ENCODE measurements at regions not wholly inside any gene's neighbourhood (a gene's known extent, or its start where the extent isn't known, plus 50 kb on each side); places are given as distances from the start of the nearest gene placed in this dataset.

DNA sequence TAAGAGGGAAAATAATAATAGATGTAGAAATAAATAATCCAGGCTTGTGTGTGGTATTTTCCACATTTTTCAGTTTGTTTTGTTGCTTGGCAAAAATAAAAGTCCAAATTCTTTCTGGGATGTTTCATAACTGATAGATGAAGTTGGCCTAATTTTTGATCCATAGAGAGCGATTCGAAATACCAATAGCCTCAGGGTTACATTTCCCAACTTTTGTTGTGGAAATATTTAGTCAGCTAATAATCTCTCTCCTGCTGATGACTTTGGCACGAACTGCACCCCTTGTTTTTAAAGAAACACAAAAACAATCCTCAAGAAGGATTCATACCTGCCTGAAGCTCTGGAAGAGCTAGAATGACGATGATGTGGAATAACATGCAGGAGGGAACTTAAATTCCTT lies 483.2 kb downstream of the ADRA2A start:
- TF ChIP-seq, protein P1, sequence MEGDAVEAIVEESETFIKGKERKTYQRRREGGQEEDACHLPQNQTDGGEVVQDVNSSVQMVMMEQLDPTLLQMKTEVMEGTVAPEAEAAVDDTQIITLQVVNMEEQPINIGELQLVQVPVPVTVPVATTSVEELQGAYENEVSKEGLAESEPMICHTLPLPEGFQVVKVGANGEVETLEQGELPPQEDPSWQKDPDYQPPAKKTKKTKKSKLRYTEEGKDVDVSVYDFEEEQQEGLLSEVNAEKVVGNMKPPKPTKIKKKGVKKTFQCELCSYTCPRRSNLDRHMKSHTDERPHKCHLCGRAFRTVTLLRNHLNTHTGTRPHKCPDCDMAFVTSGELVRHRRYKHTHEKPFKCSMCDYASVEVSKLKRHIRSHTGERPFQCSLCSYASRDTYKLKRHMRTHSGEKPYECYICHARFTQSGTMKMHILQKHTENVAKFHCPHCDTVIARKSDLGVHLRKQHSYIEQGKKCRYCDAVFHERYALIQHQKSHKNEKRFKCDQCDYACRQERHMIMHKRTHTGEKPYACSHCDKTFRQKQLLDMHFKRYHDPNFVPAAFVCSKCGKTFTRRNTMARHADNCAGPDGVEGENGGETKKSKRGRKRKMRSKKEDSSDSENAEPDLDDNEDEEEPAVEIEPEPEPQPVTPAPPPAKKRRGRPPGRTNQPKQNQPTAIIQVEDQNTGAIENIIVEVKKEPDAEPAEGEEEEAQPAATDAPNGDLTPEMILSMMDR (IDR thresholded peaks at IDR 0.05; ENCODE audit: borderline replicate concordance, insufficient read depth, low read depth, low read length) = no peak
- no peak overlapping the region for H3K4me3 ChIP-seq (ENCODE audit: low read depth, low read length)

DNA sequence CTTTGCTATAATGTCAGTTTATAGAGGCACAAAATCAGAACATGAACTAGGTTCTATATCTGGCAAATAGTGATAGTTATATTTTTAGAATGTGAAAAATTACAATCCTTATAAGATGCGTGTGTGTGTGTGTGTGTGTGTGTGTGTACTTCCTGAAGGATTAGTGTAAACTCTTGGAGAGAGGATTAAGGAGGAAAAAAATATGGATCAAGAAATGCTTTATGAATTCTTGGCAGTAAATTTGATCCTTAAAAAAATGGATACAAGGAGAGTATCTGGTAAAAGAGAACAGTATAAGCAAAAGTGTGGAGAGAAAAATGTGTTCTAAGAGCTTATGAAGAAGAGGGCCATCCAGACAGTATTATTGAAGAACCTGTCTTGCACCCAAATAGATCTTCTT lies 484.3 kb downstream of the ADRA2A start:
- TF ChIP-seq, protein P1 (IDR thresholded peaks at IDR 0.05; ENCODE audit: borderline replicate concordance, insufficient read depth, low read depth, low read length) = no peak
- H3K4me3 ChIP-seq (ENCODE audit: low read depth, low read length) = no peak overlapping the region

GRCh38 chr10:111565542-111565941 lies 488.7 kb downstream of the ADRA2A start:
- TF ChIP-seq, protein P1 (IDR thresholded peaks at IDR 0.05; ENCODE audit: borderline replicate concordance, insufficient read depth, low read depth, low read length) = no peak
- H3K4me3 ChIP-seq (ENCODE audit: low read depth, low read length) = no peak overlapping the region

- TF ChIP-seq, protein P1 (IDR thresholded peaks at IDR 0.05; ENCODE audit: borderline replicate concordance, insufficient read depth, low read depth, low read length) = no peak
- H3K4me3 ChIP-seq (ENCODE audit: low read depth, low read length) = no peak overlapping the region
Measured at GRCh38 chr10:111578076-111578475, 501.2 kb downstream of the ADRA2A start.

- TF ChIP-seq, protein P1 (IDR thresholded peaks at IDR 0.05; ENCODE audit: borderline replicate concordance, insufficient read depth, low read depth, low read length) = no peak
Measured at GRCh38 chr10:111579473-111579872, 502.6 kb downstream of the ADRA2A start.

GRCh38 chr10:111590703-111591102 lies 513.9 kb downstream of the ADRA2A start:
- H3K4me3 ChIP-seq (ENCODE audit: low read depth, low read length) = no peak overlapping the region
- TF ChIP-seq, protein P1 (IDR thresholded peaks at IDR 0.05; ENCODE audit: borderline replicate concordance, insufficient read depth, low read depth, low read length) = no peak

More at GRCh38 chr10:111579473-111579872, 502.6 kb downstream of the ADRA2A start:
- no peak overlapping the region for H3K4me3 ChIP-seq (ENCODE audit: low read depth, low read length)

DNA sequence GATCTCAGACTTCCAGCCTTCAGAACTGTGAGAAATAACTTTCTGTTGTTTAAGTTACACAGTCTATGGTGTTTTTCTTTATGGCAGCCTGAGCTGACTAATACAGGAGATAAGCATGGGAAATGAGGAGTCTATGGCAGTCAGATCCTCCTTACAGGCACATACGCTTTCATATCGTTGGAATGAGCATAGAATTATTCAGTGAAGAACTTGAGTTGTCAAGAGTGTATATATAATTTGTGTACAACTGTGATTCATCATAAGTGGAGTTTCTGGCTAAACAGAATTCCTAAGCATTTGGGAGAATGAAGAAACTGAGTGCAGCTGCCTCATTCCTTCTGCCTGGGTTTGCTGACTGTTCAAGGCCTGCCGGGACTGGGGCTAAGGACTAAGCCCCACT lies 516.7 kb downstream of the ADRA2A start:
- no peak overlapping the region for H3K4me3 ChIP-seq (ENCODE audit: low read depth, low read length)
- TF ChIP-seq, protein P1 (IDR thresholded peaks at IDR 0.05; ENCODE audit: borderline replicate concordance, insufficient read depth, low read depth, low read length) = no peak
